GM12874 (cell line): ENCODE measurements at regions not wholly inside any gene's neighbourhood (a gene's known extent, or its start where the extent isn't known, plus 50 kb on each side); places are given as distances from the start of the nearest gene placed in this dataset.

Experiments
- TF ChIP-seq, protein P1 (sequence below): IDR thresholded peaks from 2 replicates; pipeline ENCODE4 v1.5.1; 2011; ENCODE audit warnings: low read depth, mild to moderate bottlenecking, control low read depth, low read length, moderate library complexity; ENCODE audit not compliant: insufficient read depth

DNA sequence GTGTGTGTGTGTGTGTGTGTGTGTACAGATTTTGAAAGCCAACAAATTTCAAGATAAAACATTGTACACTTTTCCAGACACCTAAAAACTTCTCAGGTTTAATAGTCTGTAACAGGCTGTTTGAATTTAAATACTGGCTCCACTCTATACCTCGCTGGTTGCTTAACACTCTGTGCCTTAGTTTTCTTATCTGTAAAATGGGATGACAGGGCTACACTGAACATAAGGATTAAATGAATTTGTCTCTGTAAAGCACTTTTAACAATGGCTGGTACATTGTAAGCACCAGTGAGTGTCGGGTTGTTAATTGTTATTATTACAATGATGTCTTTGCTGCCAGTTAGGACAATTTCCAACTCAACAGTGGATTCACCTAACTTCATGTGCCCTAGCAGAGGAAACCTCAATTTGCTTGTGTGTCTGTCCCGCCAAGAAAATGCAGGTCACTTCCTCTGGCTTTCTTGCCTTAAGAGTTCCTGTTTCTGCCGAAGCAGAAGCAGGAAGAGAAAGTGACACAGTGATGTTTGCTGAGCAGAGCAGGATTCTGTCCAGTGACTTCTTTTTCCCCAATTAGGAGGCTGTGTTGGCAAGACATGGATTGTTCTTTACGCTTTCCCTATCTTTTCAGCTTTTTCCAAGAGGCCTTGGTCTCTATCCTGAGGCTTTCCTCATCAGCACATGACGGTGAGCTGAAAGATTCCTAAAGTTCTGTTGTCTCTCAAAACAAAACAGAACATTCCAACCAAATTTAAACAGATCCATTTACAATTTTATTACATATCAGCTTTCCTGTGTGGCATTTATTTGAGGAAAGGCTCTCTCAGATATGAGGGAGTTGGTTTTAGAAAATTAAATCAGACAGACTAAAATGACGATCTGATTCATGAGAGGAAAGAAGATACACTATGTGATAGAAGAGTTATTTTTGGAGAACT lies 154.1 kb upstream of the ATP2B1 start:
- TF ChIP-seq, protein P1, sequence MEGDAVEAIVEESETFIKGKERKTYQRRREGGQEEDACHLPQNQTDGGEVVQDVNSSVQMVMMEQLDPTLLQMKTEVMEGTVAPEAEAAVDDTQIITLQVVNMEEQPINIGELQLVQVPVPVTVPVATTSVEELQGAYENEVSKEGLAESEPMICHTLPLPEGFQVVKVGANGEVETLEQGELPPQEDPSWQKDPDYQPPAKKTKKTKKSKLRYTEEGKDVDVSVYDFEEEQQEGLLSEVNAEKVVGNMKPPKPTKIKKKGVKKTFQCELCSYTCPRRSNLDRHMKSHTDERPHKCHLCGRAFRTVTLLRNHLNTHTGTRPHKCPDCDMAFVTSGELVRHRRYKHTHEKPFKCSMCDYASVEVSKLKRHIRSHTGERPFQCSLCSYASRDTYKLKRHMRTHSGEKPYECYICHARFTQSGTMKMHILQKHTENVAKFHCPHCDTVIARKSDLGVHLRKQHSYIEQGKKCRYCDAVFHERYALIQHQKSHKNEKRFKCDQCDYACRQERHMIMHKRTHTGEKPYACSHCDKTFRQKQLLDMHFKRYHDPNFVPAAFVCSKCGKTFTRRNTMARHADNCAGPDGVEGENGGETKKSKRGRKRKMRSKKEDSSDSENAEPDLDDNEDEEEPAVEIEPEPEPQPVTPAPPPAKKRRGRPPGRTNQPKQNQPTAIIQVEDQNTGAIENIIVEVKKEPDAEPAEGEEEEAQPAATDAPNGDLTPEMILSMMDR, result no peak

DNA sequence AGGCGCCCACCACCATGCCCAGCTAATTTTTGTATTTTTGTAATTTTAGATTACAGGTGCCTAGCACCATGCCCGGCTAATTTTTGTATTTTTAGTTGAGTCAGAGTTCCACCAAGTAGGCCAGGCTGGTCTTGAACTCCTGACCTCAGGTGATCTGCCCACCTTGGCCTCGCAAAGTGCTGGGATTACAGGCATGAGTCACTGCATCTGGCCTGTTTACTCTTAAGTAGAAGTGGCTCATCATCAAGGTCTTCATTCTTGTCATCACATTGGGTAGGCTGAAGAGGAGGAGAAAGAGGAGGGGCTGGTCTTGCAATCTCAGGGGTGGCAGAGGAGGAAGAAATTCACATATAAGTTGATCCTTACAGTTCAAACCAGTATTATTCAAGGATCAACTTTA lies 152.4 kb upstream of the ATP2B1 start:
- TF ChIP-seq, protein P1, result no peak

DNA sequence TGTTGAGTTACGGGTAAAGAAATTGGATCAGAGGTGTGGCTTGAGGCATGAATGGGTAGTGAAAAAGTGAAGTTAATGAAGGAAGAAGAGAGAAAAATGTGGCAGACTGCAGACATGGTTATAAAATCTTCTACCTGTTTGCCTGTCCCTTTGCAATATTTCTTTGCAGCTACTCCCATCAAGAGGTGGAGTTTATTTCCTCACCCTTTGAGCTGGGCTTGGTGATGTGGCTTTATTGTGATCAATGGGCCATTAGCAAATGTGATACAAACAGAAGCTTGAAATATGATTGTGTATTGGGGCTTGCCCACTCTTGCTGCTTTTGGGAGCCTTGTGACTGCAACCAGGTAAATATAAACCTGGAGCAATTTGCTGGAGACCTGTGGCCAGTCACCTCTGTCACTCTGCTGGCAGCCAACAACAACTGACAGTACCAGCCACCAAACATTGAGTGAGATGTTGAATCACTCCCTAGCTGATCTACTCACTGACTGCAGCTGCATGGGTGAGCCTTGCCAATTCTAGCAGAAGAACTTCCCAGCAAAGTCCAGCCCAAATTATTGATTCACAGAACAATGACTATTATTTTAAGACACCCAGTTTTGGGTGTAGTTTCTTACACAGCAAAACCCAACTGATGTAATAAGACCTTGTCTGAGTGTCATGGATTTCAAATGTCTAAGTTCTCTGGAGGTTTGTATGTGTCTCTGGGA lies 151.0 kb upstream of the ATP2B1 start:
- TF ChIP-seq, protein P1, result no peak

DNA sequence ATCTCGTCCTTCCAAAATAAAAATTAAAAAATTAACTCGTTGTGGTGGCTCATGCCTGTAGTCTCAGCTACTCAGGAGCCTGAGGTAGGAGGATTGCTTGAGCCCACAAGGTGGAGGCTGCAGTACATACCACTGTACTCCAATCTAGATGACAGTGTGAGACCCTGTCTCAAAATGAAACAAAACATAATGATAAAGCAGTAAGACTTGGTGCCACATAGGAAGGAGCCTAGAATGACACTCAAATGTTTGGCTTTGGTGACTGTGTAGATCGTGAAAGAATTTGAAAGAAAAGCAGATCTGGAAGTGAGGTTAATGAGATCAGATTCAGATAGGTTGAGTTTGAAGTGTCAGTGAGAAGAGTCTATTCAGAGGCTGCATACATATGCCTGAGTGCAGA lies 150.1 kb upstream of the ATP2B1 start:
- TF ChIP-seq, protein P1, result no peak

DNA sequence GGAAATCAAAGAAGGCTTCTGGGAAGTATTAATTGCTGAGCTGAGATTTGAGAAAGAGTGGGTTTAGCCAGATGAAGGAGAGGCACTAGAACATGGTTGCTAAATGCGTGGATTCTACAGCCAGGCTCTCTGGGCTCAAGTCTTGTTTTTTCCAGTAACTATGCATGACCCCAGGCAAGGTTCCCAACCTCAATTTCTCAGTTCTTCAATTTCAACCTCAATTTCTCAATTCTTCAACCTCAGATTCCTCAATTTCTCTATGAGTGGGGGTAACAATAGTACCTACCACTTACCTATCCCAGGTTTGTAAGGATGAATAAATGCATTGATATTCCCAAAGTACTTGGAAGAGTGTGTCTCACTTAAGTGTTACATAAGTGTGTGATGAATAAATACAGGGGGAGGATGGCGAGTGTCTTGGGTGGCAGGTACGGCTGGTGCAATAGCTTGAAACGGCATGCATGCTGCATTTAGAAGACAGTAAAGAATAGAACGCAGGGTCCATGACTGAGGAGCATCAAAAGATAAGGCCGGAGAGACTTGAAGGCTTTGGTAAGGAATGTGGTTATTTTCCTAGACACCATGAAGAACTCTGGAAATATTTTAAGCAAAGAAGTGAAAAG lies 149.1 kb upstream of the ATP2B1 start:
- TF ChIP-seq, protein P1, result no peak

DNA sequence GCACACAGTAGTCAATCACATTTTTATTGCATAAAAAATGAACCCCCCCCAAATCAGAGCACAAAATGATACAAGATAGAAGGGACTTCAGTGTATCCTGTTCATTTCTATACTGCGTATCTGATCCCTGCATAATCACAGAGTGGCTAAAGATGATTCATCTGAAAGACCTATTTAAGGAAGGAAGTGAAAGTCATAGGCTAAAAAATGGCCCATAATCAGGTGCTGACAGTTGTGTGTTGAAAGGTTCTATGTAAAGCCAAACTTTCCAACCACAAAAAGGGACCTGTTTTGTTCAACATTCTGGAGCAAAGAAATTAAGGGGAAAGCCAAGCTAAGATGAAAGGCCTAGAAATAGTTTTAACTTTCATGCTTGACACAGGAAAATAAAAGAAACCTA lies 147.8 kb upstream of the ATP2B1 start:
- TF ChIP-seq, protein P1, result no peak

DNA sequence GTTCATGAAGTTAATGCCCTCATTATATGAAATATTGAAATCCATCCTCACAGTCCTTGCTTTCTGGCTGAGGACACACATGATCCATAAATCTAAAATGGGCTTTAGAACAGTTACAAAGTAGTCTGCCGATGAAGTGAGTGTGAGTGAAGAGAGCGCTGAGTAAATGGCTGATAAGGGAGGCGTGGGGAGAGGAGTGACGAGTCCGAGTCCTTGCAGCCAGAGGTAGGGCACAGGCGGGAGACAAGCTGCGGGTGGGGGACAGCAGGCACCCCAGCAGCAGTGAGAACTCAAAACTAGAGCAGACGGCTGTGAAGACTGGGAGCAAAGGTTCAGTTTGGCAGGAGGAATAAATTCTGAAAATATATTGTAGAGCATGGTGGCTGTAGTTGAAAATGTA lies 140.1 kb upstream of the ATP2B1 start:
- TF ChIP-seq, protein P1, result no peak
